Caco-2 (cell line): ENCODE measurements at regions not wholly inside any gene's neighbourhood (a gene's known extent, or its start where the extent isn't known, plus 50 kb on each side); places are given as distances from the start of the nearest gene placed in this dataset.

Source experiments
- BruUV-seq: library from RNA; stranded (reverse); fragments of 400-500 nt; replicated peaks from 2 replicates; lab custom pipeline; 2021; lab: Mats Ljungman, UMichigan
- CTCF ChIA-PET: fragments of 300-600 bp; sonication (Branson Sonifier 250); formaldehyde crosslinking; loops from one replicate; lab custom pipeline; 2022; ENCODE audit warnings: antibody characterized with exemption; lab: Charles Lee
- POLR2A ChIA-PET: fragments of 300-600 bp; sonication (Branson Sonifier 250); formaldehyde crosslinking; loops from one replicate; lab custom pipeline; 2022; ENCODE audit warnings: antibody characterized with exemption; lab: Charles Lee
- DNase-seq, 2 experiments: peaks; one replicate each; pipeline versions ENCODE4 v3.0.0 to v3.0.0-alpha.2; 2020 to 2022
- H3K27me3 ChIP-seq: replicated peaks from 2 replicates; pipeline ENCODE4 v1.6.0; 2011; ENCODE audit warnings: low read length; ENCODE audit not compliant: control insufficient read depth, insufficient read depth
- H3K36me3 ChIP-seq: 2 replicates; pipeline ENCODE4 v1.5.1; 2011; ENCODE audit warnings: low read length; ENCODE audit not compliant: control insufficient read depth, insufficient read depth
- H3K4me1 ChIP-seq: fragments of 250-450 bp; sonication (Bioruptor Pico); 2 replicates; pipeline ENCODE4 v1.5.1; 2020; ENCODE audit warnings: mild to moderate bottlenecking
- H3K4me3 ChIP-seq: 2 replicates; pipeline ENCODE4 v1.5.1; 2011; ENCODE audit warnings: low read depth, mild to moderate bottlenecking, control low read depth, low read length
- H3K9me3 ChIP-seq: fragments of 250-450 bp; sonication (Bioruptor Pico); 2 replicates; pipeline ENCODE4 v1.5.1; 2020; ENCODE audit warnings: mild to moderate bottlenecking, moderate library complexity
- H3K27ac Mint-ChIP-seq: one replicate; pipeline ENCODE4 v1.8.0; 2022; ENCODE audit warnings: mixed read lengths; ENCODE audit not compliant: unreplicated experiment
- H3K27me3 Mint-ChIP-seq: one replicate; pipeline ENCODE4 v1.8.0; 2022; ENCODE audit warnings: mixed read lengths; ENCODE audit not compliant: insufficient read depth, unreplicated experiment
- H3K36me3 Mint-ChIP-seq: one replicate; pipeline ENCODE4 v1.8.0; 2022; ENCODE audit warnings: mild to moderate bottlenecking, mixed read lengths; ENCODE audit not compliant: insufficient read depth, unreplicated experiment
- H3K4me1 Mint-ChIP-seq: one replicate; pipeline ENCODE4 v1.8.0; 2022; ENCODE audit warnings: low read depth, mixed read lengths; ENCODE audit not compliant: unreplicated experiment
- H3K4me3 Mint-ChIP-seq: one replicate; pipeline ENCODE4 v1.8.0; 2022; ENCODE audit warnings: mild to moderate bottlenecking, moderate library complexity, mixed read lengths; ENCODE audit not compliant: unreplicated experiment
- H3K9me3 Mint-ChIP-seq: one replicate; pipeline ENCODE4 v1.8.0; 2022; ENCODE audit warnings: mixed read lengths; ENCODE audit not compliant: unreplicated experiment
- CTCF ChIP-seq, 2 experiments: fragments of 200-600 bp in 1 of 2; IDR thresholded peaks; 1 replicate in 1 of 2; 2 replicates in 1 of 2; pipeline versions ENCODE4 v1.5.1 to v1.8.0; 2011 to 2022; ENCODE audit warnings: antibody characterized with exemption in 1 of 2, control low read depth in 1 of 2, inconsistent platforms in 1 of 2, low read depth in 1 of 2, low read length in 1 of 2, mild to moderate bottlenecking in 1 of 2, moderate library complexity in 1 of 2; ENCODE audit not compliant: insufficient read depth in 1 of 2, severe bottlenecking in 1 of 2, unreplicated experiment in 1 of 2
- intact Hi-C: fragments of 100-400 bp; cut with micrococcal nuclease; formaldehyde crosslinking; loops from one replicate; pipeline ENCODE4 v1.10.0; 2022; ENCODE audit not compliant: unreplicated experiment

GRCh38 chr9:100856238-100856637 is 172.3 kb upstream of the PLPPR1 start:
- Mint-ChIP-seq H3K9me3 (no peaks in the 10 kb centered on the region), H3K4me1 (no peaks in the 10 kb centered on the region), H3K36me3 (no peaks in the 10 kb centered on the region), H3K27me3 (peaks cover 6% of the 10 kb centered on the region), H3K27ac (no peak overlapping the region), H3K4me3 (no peak overlapping the region)
- ChIA-PET POLR2A (no interaction called here), CTCF (no interaction called here)
- Histone ChIP-seq H3K4me3 (no peak overlapping the region), H3K36me3 (no peaks in the 10 kb centered on the region), H3K9me3 (no peaks in the 10 kb centered on the region), H3K27me3 (no peaks in the 10 kb centered on the region), H3K4me1 (no peaks in the 10 kb centered on the region)
- TF ChIP-seq CTCF (IDR thresholded peaks at IDR 0.05; ENCODE audit: insufficient read depth in 1 of 2, low read depth in 1 of 2, low read length in 1 of 2, severe bottlenecking in 1 of 2, unreplicated experiment in 1 of 2): no peak
- no TSS peak for BruUV-seq
- no peak for DNase-seq
- intact Hi-C loops: no loop called here

DNA sequence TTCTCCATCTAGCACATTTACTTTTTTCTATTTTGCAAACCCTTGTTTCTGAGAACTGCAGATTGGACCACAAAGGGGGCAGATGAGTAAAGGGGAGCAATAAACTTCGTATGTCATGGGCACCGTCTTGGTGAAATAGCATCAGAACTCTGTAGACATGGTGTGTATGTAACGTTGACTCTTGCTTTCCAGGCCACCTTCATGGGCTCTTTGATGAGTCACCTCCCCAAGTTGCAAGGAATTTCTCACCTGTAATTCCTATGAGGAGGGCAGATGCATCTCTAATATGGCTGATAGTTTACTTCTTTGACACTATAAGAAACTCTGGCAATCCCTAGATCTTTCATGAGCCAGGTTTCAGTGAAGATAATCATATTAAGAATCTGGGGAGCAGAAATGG is 163.4 kb upstream of the PLPPR1 start:
- H3K4me3 Mint-ChIP-seq: no peak overlapping the region
- DNase-seq: no peak

DNA sequence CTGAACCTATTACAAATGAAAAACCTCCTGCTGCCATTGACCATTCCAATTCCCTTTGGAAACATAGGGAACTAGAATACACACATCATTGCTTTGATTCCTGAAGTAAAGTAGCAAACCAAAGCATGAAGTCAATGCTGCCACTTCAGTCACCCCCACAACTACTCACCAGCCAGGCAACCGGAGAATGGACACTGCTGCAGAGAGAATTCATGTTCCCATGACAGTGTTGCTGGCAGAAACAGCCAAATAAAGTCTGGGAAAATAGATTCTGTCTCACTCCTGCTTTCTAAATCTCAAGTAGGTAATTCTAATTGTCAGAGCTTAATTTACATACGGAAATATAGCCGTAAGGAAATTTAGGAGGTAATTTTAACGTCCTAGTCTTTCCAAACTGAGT is 162.9 kb upstream of the PLPPR1 start:
- intact Hi-C loops: no loop called here
- H3K27me3 Mint-ChIP-seq: no peaks in the 10 kb centered on the region
- H3K9me3 ChIP-seq: no peaks in the 10 kb centered on the region
- BruUV-seq: no TSS peak
- H3K27me3 ChIP-seq: no peaks in the 10 kb centered on the region
- H3K36me3 ChIP-seq: no peaks in the 10 kb centered on the region
- no peak overlapping the region for H3K4me3 ChIP-seq
- H3K4me1 ChIP-seq: no peaks in the 10 kb centered on the region
- no peak for DNase-seq
- H3K9me3 Mint-ChIP-seq: no peaks in the 10 kb centered on the region
- H3K4me1 Mint-ChIP-seq: no peaks in the 10 kb centered on the region
- ChIA-PET CTCF (no interaction called here), POLR2A (no interaction called here)
- H3K27ac Mint-ChIP-seq: no peak overlapping the region
- no peak for TF ChIP-seq CTCF (IDR thresholded peaks at IDR 0.05; ENCODE audit: insufficient read depth in 1 of 2, low read depth in 1 of 2, low read length in 1 of 2, severe bottlenecking in 1 of 2, unreplicated experiment in 1 of 2)
- H3K36me3 Mint-ChIP-seq: no peaks in the 10 kb centered on the region
- H3K4me3 Mint-ChIP-seq: no peak overlapping the region

More for the DNA sequence above, 163.4 kb upstream of the PLPPR1 start:
- Mint-ChIP-seq H3K4me1 (no peaks in the 10 kb centered on the region), H3K36me3 (no peaks in the 10 kb centered on the region), H3K27ac (no peak overlapping the region), H3K27me3 (no peaks in the 10 kb centered on the region), H3K9me3 (no peaks in the 10 kb centered on the region)
- POLR2A ChIA-PET: no interaction called here
- Histone ChIP-seq H3K4me3 (no peak overlapping the region), H3K27me3 (no peaks in the 10 kb centered on the region), H3K4me1 (no peaks in the 10 kb centered on the region), H3K36me3 (no peaks in the 10 kb centered on the region), H3K9me3 (no peaks in the 10 kb centered on the region)
- intact Hi-C loops: no loop called here
- no TSS peak for BruUV-seq
- TF ChIP-seq CTCF (IDR thresholded peaks at IDR 0.05; ENCODE audit: insufficient read depth in 1 of 2, low read depth in 1 of 2, low read length in 1 of 2, severe bottlenecking in 1 of 2, unreplicated experiment in 1 of 2): no peak
- CTCF ChIA-PET: no interaction called here
